Tibial nerve (tissue), 4 donors: ENCODE measurements at regions not wholly inside any gene's neighbourhood (a gene's known extent, or its start where the extent isn't known, plus 50 kb on each side); places are given as distances from the start of the nearest gene placed in this dataset.

Source experiments
- DNase-seq, 2 donors: peaks; one replicate each; pipeline ENCODE4 v3.0.0-alpha.2; 2019; ENCODE audit warnings: low spot score in 2 of 2
- H3K27ac ChIP-seq, 4 donors: fragments of 200-600 bp; sonication (generic) in 3 of 4; one replicate each; pipeline ENCODE4 v1.5.1; 2017 to 2019; ENCODE audit warnings: mild to moderate bottlenecking in 1 of 4
- H3K27me3 ChIP-seq, 2 donors: fragments of 200-600 bp; sonication (generic) in 1 of 2; one replicate each; pipeline versions ENCODE4 v1.5.1 to v1.6.0; 2017 to 2019
- H3K36me3 ChIP-seq, 3 donors: fragments of 200-600 bp; sonication (generic); one replicate each; pipeline ENCODE4 v1.5.1; 2018 to 2019
- H3K4me1 ChIP-seq, 4 donors: fragments of 200-600 bp; sonication (generic) in 3 of 4; one replicate each; pipeline ENCODE4 v1.5.1; 2017 to 2019
- H3K4me3 ChIP-seq, 4 donors: fragments of 200-600 bp; sonication (generic) in 3 of 4; one replicate each; pipeline ENCODE4 v1.5.1; 2017 to 2019; ENCODE audit warnings: mild to moderate bottlenecking in 1 of 4, moderate library complexity in 1 of 4
- H3K9me3 ChIP-seq, 4 donors: fragments of 200-600 bp; sonication (generic) in 3 of 4; one replicate each; pipeline ENCODE4 v1.5.1; 2017 to 2019
- CTCF ChIP-seq, 5 experiments: fragments of 200-600 bp in 3 of 5; fragments of 450-650 bp in 2 of 5; sonication (generic) in 3 of 5; IDR thresholded peaks; one replicate each; pipeline ENCODE4 v1.5.1; 2016 to 2019; ENCODE audit warnings: antibody characterized with exemption in 5 of 5, mild to moderate bottlenecking in 3 of 5, moderate library complexity in 2 of 5
- EP300 ChIP-seq, 2 donors: sonication (generic); formaldehyde crosslinking; IDR thresholded peaks; one replicate each; pipeline ENCODE4 v1.6.1; 2017; ENCODE audit warnings: antibody characterized with exemption in 2 of 2, mild to moderate bottlenecking in 1 of 2
- POLR2A ChIP-seq, 2 donors: fragments of 450-650 bp; IDR thresholded peaks; one replicate each; pipeline ENCODE4 v1.6.1; 2017; ENCODE audit warnings: antibody characterized with exemption in 2 of 2, mild to moderate bottlenecking in 2 of 2, moderate library complexity in 2 of 2
- WGBS, 2 donors: methylation state at CpG; one replicate each; pipeline ENCODE4 v1.1.5; 2018; 5-methylcytosine and 5-hydroxymethylcytosine counted together

GRCh38 chr5:77893225-77893860, 117.2 kb upstream of the TBCA start:
- no peaks in the 10 kb centered on the region for H3K36me3 ChIP-seq
- DNase-seq: no peak
- no peak for TF ChIP-seq EP300 (IDR thresholded peaks at IDR 0.05)
- TF ChIP-seq POLR2A (IDR thresholded peaks at IDR 0.05): no peak
- TF ChIP-seq CTCF (IDR thresholded peaks at IDR 0.05): no peak
- 56 to 58% methylated on average over 3 of the region's 3 CpGs for WGBS, 2 donors
- H3K27ac ChIP-seq: peak overlapping the region in 2 of 4 donors; percentile 9 to 49
- H3K4me1 ChIP-seq: no peaks in the 10 kb centered on the region
- H3K9me3 ChIP-seq: no peaks in the 10 kb centered on the region
- no peak overlapping the region for H3K4me3 ChIP-seq
- H3K27me3 ChIP-seq: no peaks in the 10 kb centered on the region

DNA sequence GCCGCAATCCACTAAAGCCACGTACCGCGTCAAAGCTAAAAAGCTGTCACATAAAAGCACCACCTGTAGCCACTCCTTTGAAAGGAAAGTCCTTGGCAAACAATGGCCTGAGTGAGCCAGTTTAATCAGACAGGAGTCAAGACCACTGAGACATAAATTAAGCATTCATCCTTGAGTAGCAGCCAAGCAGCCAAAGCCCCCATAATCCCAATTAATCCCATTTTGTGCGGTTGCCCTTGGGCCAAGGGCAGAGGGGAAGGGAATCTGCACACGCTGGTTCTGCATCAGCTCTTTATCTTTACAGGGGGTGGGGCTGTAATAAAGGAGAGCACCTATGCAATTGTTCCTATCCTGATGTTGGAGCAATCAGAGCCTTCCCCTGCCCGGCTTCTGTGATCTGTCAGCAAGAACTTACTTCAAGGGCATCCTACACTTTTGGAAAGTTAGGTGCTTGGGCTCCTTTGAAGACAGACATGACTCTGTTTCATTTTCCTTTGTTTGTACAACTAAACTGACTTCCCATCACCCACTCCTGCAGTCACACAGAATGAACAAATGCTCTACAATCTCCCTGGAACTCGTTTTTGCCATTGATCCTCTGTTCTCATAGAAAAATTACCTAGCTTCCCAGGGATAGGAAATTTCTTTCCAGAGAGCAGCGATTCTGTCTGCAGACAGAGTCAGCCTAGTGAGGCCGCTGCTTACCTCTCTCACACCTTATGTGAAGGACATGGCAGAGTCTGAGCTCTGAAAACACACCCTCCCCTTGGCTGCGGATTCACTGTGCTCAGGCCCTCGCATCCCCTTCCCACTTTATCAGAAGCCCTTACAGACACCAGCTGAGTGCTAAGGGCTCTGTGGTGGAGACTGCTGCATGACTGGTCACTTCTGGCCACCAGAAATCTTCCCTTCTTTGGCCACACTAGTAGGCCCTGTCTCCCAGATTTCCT, 116.2 kb upstream of the TBCA start:
- no peaks in the 10 kb centered on the region for H3K9me3 ChIP-seq
- no peak overlapping the region for H3K27ac ChIP-seq
- 82 to 85% methylated on average over 12 of the region's 12 CpGs for WGBS, 2 donors
- no peak for TF ChIP-seq CTCF (IDR thresholded peaks at IDR 0.05)
- TF ChIP-seq POLR2A (IDR thresholded peaks at IDR 0.05): no peak
- H3K36me3 ChIP-seq: no peaks in the 10 kb centered on the region
- H3K4me1 ChIP-seq: no peaks in the 10 kb centered on the region
- no peak for DNase-seq
- H3K4me3 ChIP-seq: no peak overlapping the region
- no peaks in the 10 kb centered on the region for H3K27me3 ChIP-seq

GRCh38 chr5:77885519-77885918, 109.4 kb upstream of the TBCA start:
- Histone ChIP-seq H3K27me3 (peaks cover 0 to 9% of the 10 kb centered on the region in 2 donors), H3K4me3 (no peak overlapping the region), H3K9me3 (no peaks in the 10 kb centered on the region), H3K27ac (no peak overlapping the region), H3K36me3 (no peaks in the 10 kb centered on the region), H3K4me1 (no peaks in the 10 kb centered on the region)
- 59 to 67% methylated on average over 4 of the region's 4 CpGs for WGBS, 2 donors
- no peak for TF ChIP-seq EP300 (IDR thresholded peaks at IDR 0.05)
- no peak for TF ChIP-seq CTCF (IDR thresholded peaks at IDR 0.05)
- TF ChIP-seq POLR2A (IDR thresholded peaks at IDR 0.05): no peak
- no peak for DNase-seq

DNA sequence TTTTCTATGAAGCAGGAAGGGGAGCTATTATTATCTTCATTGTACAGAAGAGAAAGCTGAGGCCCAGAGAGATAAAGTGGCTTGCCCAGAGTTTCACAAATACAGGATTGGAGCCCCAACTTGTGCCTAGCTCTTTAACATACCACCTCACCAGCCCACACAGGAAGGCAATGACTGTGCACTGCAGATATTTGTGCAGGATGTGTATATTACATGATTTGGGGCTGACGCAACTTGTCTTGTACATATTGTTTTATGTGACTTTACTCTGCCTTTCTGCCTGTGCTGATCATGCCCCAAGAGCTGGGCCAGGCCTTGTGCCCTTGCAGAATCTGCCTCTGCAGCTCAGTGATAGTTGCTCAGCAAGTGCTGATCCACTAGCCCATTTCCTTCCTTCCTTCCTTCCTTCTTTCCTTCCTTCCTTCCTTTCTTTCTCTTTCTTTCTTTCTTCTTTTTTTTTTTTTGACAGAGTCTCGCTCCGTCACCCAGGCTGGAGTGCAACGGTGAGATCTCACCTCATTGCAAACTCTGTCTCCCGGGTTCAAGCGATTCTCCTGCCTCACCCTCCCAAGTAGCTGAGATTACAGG, 106.6 kb upstream of the TBCA start:
- TF ChIP-seq EP300 (IDR thresholded peaks at IDR 0.05) (no peak), CTCF (IDR thresholded peaks at IDR 0.05) (no peak), POLR2A (IDR thresholded peaks at IDR 0.05) (no peak)
- Histone ChIP-seq H3K4me3 (no peak overlapping the region), H3K36me3 (no peaks in the 10 kb centered on the region), H3K4me1 (no peaks in the 10 kb centered on the region), H3K27ac (no peak overlapping the region), H3K27me3 (peaks cover 0 to 9% of the 10 kb centered on the region in 2 donors), H3K9me3 (no peaks in the 10 kb centered on the region)
- no peak for DNase-seq
- WGBS, 2 donors: 91 to 96% methylated on average over 6 of the region's 6 CpGs

GRCh38 chr5:77881528-77881927, 105.4 kb upstream of the TBCA start:
- H3K9me3 ChIP-seq: no peaks in the 10 kb centered on the region
- no peak overlapping the region for H3K27ac ChIP-seq
- no peaks in the 10 kb centered on the region for H3K4me1 ChIP-seq
- no peak for DNase-seq
- TF ChIP-seq POLR2A (IDR thresholded peaks at IDR 0.05) (no peak), CTCF (IDR thresholded peaks at IDR 0.05) (no peak), EP300 (IDR thresholded peaks at IDR 0.05) (no peak)
- H3K36me3 ChIP-seq: no peaks in the 10 kb centered on the region
- WGBS, 2 donors: 76 to 81% methylated on average over 7 of the region's 7 CpGs
- H3K4me3 ChIP-seq: no peak overlapping the region
- H3K27me3 ChIP-seq: peaks cover 0 to 9% of the 10 kb centered on the region in 2 donors
